Activated CD8-positive, alpha-beta memory T cell treated with anti-CD3 and anti-CD28 coated beads for 48 hours (primary cell): ENCODE measurements at regions not wholly inside any gene's neighbourhood (a gene's known extent, or its start where the extent isn't known, plus 50 kb on each side); places are given as distances from the start of the nearest gene placed in this dataset.

Experiments
- DNase-seq, 3 experiments: peaks; one replicate each; pipeline ENCODE4 v3.0.0-alpha.2; 2020; ENCODE audit warnings: low read depth in 2 of 3, low spot score in 2 of 3

DNA sequence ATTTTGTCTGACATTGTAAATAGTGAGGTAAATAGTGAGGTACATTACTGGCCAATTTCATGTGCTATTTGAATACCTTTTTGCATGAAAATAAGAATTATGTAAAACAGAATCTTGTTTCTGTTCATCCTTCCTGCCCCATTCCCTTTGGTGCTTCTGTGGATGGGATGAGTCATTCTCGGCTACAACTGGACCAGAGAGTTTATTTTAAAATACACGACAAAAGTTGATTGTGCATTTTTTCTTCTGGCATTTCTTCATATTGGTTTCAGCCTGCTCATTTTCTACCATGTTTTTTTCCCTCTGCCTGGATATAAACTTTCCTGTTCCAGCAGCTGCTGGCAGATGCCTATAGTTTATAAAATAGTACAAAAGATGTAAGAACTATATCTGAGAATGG, 107.5 kb downstream of the CYSLTR2 start:
- no peak for DNase-seq

DNA sequence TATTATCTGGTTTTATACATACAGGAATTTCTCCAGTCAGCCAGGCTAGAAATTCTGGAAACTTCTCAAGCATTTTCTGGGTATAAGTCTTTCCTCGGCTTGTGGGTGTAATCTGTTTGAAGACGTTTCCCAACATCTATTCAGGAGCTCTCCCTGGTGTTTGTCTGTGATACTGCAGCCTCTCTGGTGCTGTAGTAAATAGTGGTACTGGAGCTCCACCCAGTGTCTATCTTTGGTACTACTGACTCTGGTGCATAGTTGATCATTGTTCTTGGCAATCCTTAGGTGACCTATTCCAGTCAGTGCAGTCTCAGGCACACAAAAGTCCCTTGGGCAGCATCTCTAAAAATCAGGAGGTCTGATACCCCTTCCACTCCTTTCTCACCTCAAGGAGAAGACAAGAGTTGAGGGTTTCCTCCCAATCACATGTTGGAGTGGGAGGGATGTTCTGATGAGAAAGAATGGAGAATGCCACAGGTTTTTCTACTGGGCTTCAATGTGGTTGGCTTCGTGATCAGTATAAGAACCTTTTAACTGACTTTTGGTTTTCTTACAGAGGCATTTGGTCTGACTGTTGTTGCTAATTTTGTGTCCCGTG, 115.5 kb downstream of the CYSLTR2 start:
- peak; percentile 29 to 76 (median 54) for DNase-seq

DNA sequence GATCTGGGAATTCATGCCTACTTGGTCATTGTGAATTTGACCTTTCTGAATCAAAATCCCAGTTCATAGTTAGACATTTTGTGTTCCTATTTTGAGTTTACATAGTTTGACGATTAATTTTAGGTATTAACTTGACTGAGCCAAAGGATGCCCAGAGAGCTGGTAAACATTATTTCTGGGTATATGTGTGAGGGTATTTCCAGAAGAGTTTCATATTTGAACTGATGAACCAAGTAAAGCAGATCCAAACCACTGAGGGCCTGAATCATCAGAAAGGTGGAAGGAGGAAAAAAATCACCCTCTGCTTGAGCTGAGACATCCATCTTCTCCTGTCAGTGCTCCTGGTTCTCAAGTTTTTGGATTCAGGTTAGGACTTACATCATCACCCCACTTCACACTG, 116.6 kb downstream of the CYSLTR2 start:
- no peak for DNase-seq

DNA sequence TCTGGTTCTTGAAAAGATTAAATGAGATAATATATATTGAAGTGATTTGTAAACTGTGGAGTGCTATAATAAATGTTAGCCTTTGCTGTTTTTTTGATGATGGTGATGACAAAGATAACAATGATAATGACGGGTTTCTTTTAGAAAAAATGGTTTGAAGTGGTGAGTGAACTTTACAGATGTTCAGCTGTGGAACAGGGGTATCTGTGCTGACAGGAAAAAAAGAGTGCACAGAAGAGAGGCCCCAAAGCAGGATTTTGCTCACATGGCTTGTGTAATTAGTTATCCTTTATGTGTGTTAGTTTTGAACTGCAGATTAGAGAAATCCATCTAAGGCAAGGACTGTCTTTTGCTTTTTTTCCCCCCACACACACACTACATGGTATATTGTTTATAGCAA, 119.2 kb downstream of the CYSLTR2 start:
- DNase-seq: no peak

DNA sequence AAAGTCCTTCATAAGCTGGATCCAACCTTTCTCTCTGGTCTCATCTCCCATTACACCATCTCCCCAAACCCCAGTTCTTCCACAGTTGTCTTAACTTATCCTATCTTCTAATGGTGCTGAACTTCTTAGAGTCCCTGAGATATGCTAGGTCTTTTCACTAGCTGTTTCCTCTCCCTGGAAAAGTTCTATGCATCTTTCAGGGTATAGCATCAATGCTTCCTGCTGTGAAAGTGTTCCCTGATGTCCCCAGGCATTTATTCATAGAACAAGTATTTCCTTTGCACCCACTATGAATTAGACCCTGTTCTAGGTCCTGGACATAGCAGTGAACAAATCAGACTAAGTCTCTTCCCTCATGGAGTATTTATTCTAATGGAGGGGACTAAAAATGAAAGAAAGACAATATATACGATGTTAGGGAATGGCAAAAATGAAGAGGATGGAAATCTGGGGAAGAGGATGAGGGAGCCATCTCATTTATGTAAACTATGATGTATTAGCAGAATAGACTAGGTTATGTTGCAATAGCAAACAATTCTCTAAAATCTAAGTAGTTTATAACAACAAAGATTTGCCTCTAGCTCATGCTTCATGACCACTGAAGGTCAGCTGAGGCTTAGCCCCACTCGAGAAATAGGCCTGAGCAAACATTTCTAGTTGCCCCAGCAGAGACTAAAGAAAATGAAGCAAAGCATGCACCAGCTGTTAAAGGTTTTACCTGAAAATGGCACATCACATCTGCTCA, 120.0 kb downstream of the CYSLTR2 start:
- no peak for DNase-seq

DNA sequence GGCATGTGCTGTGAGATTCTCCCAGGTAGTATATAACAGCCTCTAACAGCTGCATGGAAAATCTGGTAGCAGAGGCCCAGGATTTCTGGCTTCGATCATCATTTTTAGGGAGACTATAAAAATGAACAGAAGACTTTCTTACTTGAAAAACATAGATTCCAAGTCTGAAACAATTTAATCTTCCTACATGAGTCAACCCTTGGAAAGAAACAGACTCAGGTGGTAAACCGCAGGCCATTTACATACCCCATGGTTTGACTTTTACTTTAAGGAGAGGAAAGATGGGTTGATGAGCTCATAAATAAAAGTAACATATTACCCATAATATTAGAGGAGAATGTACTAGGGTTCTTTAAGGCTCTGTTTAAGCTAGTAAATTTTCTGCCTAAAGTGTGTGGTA, 121.6 kb downstream of the CYSLTR2 start:
- DNase-seq: no peak

DNA sequence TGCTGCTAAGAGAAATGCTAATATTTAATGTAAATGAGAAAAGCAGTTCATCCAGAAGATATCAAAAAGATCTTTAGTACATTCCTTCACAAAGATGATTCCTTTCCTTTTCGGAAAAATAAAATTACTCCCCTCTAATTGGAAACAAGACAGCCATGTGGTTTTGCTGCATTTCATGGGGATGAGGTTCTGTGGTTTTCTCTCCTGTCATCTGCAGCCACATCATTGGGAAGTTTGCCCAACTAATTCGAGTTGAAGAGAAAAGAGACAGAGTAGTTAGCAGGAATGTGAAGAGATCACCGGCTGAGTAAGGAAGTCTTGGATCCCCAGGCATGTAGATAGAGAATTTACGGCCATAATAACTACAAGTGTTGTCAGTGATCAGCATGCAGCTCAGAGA, 122.1 kb downstream of the CYSLTR2 start:
- DNase-seq: no peak

DNA sequence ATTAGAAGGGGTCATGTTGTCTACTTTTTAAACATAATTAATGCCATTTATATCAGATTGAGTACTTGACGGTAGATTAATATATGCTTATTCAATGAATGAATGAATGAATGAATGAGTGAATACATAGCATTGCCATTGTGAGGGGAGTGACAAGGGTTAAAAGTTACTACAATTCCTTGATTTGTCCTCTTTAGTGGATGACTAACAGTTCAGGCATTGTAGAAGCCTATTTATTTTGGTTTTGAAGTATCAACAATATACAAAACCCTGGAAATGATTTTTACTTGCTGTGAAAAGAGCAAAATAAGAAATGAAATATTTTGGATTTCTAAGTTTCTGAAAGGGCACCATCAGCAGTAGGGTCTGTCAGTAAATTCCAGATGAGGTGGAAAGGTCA, 122.7 kb downstream of the CYSLTR2 start:
- DNase-seq: no peak

DNA sequence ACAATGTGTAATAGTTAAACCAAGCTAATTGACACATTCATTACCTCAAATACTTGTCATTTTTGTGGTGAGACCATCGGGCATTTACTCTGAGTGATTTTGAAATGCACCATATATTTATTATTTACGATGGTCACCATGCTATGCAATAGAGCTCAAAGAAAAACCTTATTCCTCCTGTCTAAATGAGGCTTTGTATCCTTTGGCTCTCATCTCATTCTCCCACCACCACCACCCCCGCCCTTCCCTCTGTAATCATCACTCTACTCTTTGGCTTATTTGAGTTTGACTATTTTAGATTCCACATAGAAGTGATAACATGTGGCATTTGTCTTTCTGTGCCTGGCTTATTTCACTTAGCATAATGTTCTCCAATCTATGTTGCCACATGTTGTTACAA, 124.9 kb downstream of the CYSLTR2 start:
- no peak for DNase-seq

DNA sequence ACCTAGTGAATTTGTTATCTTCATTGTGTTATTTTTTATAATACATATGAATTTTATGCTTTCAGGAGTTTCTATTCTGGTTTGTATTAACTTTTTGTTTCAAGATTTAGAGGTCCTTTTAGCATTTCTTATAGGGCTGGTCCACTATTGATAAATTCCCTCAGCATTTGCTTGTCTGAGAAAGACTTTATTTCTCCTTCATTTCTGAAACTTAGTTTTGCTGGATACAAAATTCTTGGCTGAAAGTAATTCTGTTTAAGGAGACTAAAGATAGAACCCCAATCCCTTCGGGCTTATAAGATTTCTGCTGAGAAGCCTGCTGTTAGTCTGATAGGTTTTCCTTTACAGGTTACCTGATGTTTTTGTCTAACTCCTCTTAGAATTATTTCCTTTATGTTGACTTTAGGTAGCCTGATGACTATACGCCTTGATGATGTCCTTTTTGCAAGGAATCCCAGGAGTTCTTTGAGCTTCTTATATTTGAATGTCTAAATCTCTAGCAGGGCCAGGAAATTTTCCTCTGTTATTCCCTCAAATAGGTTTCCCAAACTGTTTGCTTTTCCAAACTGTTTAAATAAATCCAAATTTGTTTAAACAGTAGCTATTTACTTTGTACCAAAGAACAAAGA, 127.1 kb downstream of the CYSLTR2 start:
- no peak for DNase-seq

DNA sequence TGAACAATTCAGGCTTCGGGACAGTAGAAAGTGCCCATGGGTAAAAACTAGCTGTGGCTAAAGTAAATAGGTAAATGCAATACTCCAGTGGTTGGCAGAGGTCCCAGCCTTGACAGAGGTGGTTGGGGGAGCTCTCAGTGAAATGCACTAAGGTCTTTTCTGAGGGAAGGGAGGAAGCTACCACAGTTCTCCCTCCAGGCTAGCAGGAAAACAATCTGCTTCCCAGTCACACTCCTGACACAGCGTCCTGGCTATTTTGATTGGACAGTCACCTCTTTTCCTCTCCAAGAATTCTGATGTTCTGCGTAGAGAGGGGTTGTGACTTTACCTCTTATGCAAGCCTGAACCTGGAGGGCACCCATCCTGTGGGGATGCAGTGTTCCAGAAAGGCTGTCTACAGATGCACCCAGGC, 128.7 kb downstream of the CYSLTR2 start:
- DNase-seq: no peak

DNA sequence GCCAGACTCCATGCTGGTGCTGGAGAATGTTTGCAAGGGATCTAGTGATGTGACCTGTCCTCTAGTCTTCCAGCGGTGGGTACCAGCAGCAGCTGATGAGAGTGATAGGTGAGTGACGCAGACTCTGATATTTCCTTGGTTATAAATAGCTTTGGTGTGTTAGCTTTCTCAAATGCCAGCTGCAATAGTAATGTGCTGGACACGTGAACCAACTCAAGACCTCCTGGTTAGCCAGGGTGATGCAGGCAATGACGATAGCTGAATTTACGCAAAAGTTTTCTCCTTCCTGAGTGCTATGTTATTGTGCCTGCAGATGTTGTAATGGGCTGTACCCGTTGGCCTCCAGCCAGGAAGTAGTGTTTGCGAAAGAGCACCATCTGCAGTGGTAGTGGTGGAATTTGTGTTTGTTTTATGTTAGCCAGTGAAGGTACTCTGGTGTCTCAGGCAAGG, 129.5 kb downstream of the CYSLTR2 start:
- no peak for DNase-seq

DNA sequence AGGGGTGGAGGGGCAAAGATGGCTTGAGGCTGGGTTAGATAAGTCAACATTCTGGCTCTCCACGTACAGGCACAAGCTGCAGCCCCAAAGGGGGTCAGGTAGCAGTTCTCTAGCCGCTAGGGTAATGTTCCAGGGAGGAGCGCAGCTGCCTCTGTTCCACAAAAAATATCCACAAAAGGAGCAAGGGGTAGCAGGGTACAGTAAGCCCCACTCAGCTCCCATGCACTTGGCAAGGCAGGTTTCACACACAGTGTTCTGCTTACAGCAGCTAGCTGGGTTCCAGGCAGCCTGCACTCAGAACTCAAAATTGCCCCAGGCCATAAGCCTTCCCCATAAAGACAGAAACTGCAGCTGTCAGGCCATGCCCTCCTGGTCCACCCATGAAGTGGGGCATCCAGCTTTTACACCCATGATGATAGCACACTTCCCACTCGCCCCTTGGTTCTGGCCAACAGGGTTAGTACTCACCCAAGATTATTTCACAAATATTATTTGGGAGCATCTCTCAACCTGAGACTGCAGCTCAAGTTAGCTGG, 130.0 kb downstream of the CYSLTR2 start:
- DNase-seq: no peak

DNA sequence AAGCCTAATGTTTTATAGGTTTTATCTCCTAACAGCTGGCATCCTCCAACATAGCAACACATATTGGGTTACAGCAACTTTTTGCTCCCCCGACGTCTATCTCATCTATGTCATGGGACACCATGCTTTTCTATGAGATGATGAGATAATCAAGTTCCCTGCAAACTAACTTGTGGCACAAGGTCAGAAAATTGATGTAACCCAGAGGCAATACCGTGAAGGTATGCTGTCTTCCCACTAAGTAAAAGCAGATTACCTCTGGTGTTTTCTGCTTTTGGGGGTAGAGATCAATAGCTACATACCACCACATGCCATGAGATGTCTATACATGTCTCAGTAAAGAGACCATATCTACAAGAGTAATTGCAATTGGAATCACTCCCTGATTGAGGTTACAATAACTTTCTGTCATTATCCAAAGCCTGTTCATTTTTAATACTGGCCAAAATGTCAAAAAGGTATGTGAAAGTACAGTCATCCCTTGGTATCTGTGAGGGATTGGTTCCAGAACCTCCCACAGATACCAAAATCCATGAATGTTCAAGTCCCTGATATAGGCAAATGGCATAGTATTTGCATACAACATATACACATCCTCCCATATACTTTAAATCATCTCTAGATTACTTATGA, 131.3 kb downstream of the CYSLTR2 start:
- no peak for DNase-seq

DNA sequence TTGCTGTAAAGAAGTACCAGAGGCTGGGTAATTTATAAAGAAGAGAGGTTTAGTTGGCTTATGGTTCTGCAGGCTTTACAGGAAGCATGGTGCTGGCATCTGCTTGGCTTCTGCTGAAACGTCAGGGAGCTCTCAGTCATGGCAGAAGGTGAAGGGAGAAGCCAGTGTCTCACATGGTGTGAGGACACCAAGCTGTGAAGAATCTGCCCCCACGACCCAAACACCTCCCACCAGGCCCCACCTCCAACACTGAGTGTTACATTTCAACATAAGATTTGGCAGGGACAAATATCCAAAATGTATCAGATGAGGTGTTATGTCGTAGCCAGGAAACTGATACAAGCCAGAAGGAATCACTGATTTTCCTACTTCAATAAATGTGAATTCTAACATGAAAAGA, 136.5 kb downstream of the CYSLTR2 start:
- no peak for DNase-seq

DNA sequence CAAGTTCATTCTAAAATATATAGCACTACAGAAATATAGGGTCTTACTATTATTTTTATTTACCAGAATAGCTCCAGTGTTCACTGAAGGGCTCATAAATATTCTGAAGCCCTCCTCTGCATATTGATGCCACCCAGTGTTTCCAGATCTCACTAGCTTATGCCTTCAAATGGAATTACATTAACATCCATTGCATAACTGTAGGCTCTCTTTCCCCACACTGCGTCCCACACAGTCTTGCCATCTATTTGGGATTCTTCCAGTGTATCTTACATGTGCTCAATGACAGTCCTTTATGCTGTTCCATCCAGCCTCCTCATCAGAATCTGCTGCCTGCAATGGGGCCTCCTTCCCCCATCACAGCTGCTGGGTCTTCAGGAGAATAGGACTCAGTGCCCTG, 137.2 kb downstream of the CYSLTR2 start:
- no peak for DNase-seq

DNA sequence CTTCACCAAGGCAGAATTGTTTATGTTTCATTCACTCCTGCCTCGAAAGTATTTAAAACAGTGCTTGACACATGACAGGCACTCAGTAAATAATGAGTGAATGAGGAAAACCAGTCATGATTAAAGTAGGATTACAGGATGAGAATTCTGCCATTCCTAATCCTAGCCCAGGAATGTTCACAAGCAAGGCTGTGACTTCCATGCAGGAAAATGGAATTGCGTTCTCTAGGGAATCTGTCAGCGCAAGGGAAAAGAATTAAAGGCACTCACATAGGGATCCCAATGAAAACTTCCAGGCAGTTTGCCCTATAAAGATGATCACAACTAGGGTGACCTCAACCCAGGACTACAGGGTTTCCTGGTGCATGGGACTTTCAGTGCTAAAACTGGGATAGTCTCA, 143.4 kb downstream of the CYSLTR2 start:
- DNase-seq: no peak

DNA sequence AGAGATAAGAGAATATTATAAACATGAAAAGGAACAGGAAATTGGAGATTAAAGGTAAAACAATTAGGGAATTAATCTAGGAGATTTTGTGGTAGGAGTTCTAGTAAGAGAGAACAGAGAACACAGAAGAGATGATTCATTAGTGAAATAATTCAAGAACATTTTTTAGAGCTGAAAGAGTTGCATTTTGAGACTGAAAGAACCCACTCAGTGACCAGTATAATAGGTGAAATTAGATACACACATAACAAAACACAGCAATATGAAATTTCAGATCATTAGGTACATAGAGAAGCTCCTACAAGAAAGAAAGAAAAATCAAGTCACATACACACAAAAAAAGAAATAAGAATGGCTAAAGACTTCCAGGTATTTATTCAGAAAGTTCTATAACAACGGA, 144.0 kb downstream of the CYSLTR2 start:
- DNase-seq: no peak

DNA sequence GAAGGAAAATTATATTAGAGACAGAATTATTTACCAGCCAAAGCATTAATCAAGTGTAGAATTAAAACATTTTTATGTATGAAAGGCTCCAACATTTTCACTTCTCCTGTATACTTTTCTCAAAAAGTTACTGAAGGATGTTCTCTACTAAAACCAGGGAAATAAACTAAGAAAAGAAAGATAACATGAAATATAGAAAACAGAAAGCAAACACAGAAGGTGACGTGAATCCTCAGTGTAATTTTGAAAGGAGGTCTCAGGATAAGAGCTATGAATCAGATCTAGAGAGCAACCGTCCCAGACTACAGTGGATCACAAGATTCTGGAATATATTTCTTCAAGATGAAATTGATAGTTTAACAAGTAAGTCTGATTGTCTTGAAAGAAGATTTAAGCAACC, 144.5 kb downstream of the CYSLTR2 start:
- no peak for DNase-seq

DNA sequence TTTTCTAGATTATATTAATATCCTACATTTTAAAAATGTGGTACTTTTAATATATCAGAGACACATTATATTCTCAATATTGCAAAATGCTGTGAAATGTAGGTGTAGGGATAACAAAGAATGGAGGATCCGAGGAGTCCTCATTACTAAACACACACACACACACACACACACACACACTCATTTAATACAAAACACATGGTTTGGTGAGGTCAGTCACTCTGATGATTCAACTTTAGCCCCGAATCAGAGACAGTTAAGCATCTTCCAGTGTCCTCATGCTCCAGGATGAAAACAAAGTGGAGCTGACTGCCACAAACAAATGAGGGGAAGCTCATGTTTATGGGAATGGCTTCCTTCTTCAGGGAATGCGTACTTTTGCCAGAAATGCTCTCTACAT, 147.5 kb downstream of the CYSLTR2 start:
- no peak for DNase-seq

DNA sequence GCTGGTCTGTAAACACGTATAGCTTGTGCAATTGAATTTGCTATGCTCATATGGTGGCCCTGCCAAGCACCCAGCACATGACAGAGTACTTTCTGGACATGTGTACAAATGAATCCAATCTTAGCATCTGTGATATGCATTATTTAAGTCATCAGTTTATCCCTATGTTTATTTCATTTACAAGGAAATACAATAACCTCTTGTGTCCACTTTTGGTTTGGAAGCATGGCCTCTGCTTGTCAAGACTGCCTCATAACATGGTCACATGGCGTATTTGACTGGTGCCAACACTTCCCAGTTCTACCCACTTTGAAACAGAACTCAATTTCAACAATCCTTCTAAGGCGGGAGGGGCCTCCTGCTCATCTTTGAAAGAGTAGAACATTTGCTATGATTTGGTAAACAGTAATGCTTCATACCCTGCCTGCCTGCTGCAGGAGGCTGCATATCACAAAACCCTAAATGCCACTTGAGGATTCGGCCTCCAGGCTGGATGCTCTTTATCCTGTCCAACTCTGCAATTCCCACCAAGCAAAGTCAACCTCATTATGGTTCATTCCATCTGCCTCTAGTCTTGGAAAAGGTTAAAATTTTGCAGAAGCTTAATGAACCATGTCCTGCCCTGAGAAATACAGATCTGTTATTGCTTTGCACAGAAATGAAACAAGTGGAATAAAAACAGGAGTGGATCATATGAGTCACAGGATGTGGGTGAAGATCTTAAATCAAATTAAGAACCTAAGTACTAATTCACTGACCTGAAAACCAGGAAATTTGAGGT, 151.3 kb downstream of the CYSLTR2 start:
- no peak for DNase-seq
